ENCODE measurements at regions not wholly inside any gene's neighbourhood (a gene's known extent, or its start where the extent isn't known, plus 50 kb on each side); places are given as distances from the start of the nearest gene placed in this dataset.

DNA sequence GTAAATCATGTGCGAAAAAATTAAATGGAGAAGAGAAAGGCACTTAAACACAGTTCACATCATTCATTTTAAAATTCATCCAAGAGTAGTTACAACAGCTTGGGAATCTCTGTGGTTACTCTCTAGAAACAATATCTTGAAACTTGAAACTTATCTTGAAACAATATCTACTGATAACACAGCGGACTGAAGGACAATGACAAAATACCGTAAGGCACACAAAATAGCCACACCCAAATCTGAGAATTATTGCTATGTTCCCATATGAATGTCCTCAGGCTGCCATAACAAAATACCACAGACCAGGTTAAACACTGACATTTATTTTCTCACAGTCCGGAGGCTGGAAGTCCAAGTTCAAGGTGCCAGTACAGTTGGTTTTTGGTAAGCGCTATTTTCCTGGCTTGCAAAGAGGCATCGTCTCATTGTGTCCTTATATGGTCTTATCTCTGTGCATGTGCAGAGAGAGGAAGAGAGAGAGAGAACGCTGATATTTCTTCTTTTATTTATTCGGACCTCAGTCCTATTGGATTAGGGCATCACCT lies 122.5 kb upstream of the BTBD3 start (continued):
- no peak for TF ChIP-seq TSHZ2 (CRISPR knock-in tag; IDR thresholded peaks at IDR 0.05)
- TF ChIP-seq SNAI2 (CRISPR knock-in tag; IDR thresholded peaks at IDR 0.05) = no peak

GRCh38 chr20:11796026-11796425 lies 121.7 kb upstream of the BTBD3 start:
- no peak for ATAC-seq
- TF ChIP-seq ESRRG (CRISPR knock-in tag; IDR thresholded peaks at IDR 0.05) = no peak
- no peak for TF ChIP-seq TOX (CRISPR knock-in tag; IDR thresholded peaks at IDR 0.05; ENCODE audit: borderline replicate concordance)
- TF ChIP-seq ZNF8 (CRISPR knock-in tag; IDR thresholded peaks at IDR 0.05) = no peak
- TF ChIP-seq RARB (CRISPR knock-in tag; IDR thresholded peaks at IDR 0.05) = no peak
- TF ChIP-seq GLIS3 (CRISPR knock-in tag; IDR thresholded peaks at IDR 0.05) = no peak
- TF ChIP-seq ZFP3 (CRISPR knock-in tag; IDR thresholded peaks at IDR 0.05) = no peak
- no peak for TF ChIP-seq ISL1 (CRISPR knock-in tag; IDR thresholded peaks at IDR 0.05)
- TF ChIP-seq CREB5 (CRISPR knock-in tag; IDR thresholded peaks at IDR 0.05; ENCODE audit: low read depth) = no peak
- TF ChIP-seq OSR1 (CRISPR knock-in tag; IDR thresholded peaks at IDR 0.05) = no peak
- TF ChIP-seq CSDC2 (CRISPR knock-in tag; IDR thresholded peaks at IDR 0.05) = no peak
- TF ChIP-seq TSHZ2 (CRISPR knock-in tag; IDR thresholded peaks at IDR 0.05) = no peak
- no peak for TF ChIP-seq ZC3H10 (CRISPR knock-in tag; IDR thresholded peaks at IDR 0.05)
- TF ChIP-seq PPARA (CRISPR knock-in tag; IDR thresholded peaks at IDR 0.05; ENCODE audit: borderline replicate concordance) = no peak
- no peak for TF ChIP-seq POU6F1 (CRISPR knock-in tag; IDR thresholded peaks at IDR 0.05; ENCODE audit: borderline replicate concordance, low read depth)
- no peak for TF ChIP-seq ZNF565 (CRISPR knock-in tag; conservative IDR thresholded peaks at IDR 0.05; ENCODE audit: low read depth)
- TF ChIP-seq TCF4 (CRISPR knock-in tag; IDR thresholded peaks at IDR 0.05; ENCODE audit: borderline replicate concordance) = no peak
- TF ChIP-seq ARNTL (CRISPR knock-in tag; IDR thresholded peaks at IDR 0.05; ENCODE audit: borderline replicate concordance, low read depth) = no peak
- TF ChIP-seq SNAI2 (CRISPR knock-in tag; IDR thresholded peaks at IDR 0.05) = no peak
- TF ChIP-seq, protein P1, sequence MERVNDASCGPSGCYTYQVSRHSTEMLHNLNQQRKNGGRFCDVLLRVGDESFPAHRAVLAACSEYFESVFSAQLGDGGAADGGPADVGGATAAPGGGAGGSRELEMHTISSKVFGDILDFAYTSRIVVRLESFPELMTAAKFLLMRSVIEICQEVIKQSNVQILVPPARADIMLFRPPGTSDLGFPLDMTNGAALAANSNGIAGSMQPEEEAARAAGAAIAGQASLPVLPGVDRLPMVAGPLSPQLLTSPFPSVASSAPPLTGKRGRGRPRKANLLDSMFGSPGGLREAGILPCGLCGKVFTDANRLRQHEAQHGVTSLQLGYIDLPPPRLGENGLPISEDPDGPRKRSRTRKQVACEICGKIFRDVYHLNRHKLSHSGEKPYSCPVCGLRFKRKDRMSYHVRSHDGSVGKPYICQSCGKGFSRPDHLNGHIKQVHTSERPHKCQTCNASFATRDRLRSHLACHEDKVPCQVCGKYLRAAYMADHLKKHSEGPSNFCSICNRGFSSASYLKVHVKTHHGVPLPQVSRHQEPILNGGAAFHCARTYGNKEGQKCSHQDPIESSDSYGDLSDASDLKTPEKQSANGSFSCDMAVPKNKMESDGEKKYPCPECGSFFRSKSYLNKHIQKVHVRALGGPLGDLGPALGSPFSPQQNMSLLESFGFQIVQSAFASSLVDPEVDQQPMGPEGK (CRISPR knock-in tag; IDR thresholded peaks at IDR 0.05; ENCODE audit: borderline replicate concordance) = no peak
- TF ChIP-seq CSRNP3 (CRISPR knock-in tag; IDR thresholded peaks at IDR 0.05) = no peak
